Heart left ventricle (tissue), 16 donors: ENCODE measurements at regions not wholly inside any gene's neighbourhood (a gene's known extent, or its start where the extent isn't known, plus 50 kb on each side); places are given as distances from the start of the nearest gene placed in this dataset.
"Not testable (repeated sequence)": the region's sequence is repeated elsewhere in the genome, so short reads cannot be mapped to it uniquely, and the experiment has no call there.

Experiments
- ATAC-seq, 4 donors: fragments of 200-7000 bp; cut with Tn5 transposase; one replicate each; pipeline ENCODE4 v1.9.1; 2020 to 2022; ENCODE audit warnings: moderate library complexity in 4 of 4, mild to moderate bottlenecking in 3 of 4, moderate number of reproducible peaks in 1 of 4
- DNase-seq, 5 donors: peaks; one replicate each; pipeline ENCODE4 v3.0.0-alpha.2; 2020
- H3K27ac ChIP-seq, 12 donors: fragments of 200-600 bp; sonication (generic) in 4 of 12; one replicate each; pipeline versions ENCODE4 v1.5.0 to v1.8.0; 2016 to 2022; ENCODE audit warnings: mild to moderate bottlenecking in 2 of 12
- H3K27me3 ChIP-seq, 9 donors: fragments of 200-600 bp; sonication (generic) in 2 of 9; one replicate each; pipeline versions ENCODE4 v1.5.1 to v1.8.0; 2016 to 2022; ENCODE audit warnings: mild to moderate bottlenecking in 3 of 9
- H3K36me3 ChIP-seq, 9 donors: fragments of 200-600 bp; sonication (generic) in 2 of 9; one replicate each; pipeline versions ENCODE4 v1.5.0 to v1.8.0; 2018 to 2022; ENCODE audit warnings: mild to moderate bottlenecking in 2 of 9
- H3K4me1 ChIP-seq, 12 donors: fragments of 200-600 bp; sonication (generic) in 4 of 12; one replicate each; pipeline versions ENCODE4 v1.5.0 to v1.8.0; 2016 to 2022; ENCODE audit warnings: mild to moderate bottlenecking in 3 of 12
- H3K4me3 ChIP-seq, 12 donors: fragments of 200-600 bp; sonication (generic) in 4 of 12; one replicate each; pipeline versions ENCODE4 v1.5.0 to v1.8.0; 2017 to 2022; ENCODE audit warnings: mild to moderate bottlenecking in 9 of 12, moderate library complexity in 4 of 12
- H3K9me3 ChIP-seq, 12 donors: fragments of 200-600 bp; sonication (generic) in 4 of 12; one replicate each; pipeline versions ENCODE4 v1.5.0 to v1.8.0; 2016 to 2022; ENCODE audit warnings: mild to moderate bottlenecking in 1 of 12
- CTCF ChIP-seq, 12 donors: fragments of 200-600 bp; sonication (generic) in 4 of 12; IDR thresholded peaks; one replicate each; pipeline versions ENCODE4 v1.5.0 to v1.8.0; 2018 to 2022; ENCODE audit warnings: antibody characterized with exemption in 12 of 12, mild to moderate bottlenecking in 5 of 12
- POLR2A ChIP-seq, 2 donors: fragments of 450-650 bp; IDR thresholded peaks; one replicate each; pipeline ENCODE4 v1.6.1; 2017; ENCODE audit warnings: antibody characterized with exemption in 2 of 2, mild to moderate bottlenecking in 2 of 2, moderate library complexity in 2 of 2
- WGBS, 4 donors: extraction: QIAGEN DNeasy Blood & Tissue Kit in 2 of 4; methylation state at CpG; one replicate each; pipeline versions ENCODE4 v1.1.5 to v1.1.7; 2013 to 2018; 5-methylcytosine and 5-hydroxymethylcytosine counted together
- intact Hi-C, 10 donors: fragments of 100-400 bp; cut with DNase I; formaldehyde crosslinking; loops; one replicate each; pipeline versions ENCODE4 v1.11.1 to v1.14.2; 2022
- donor health status: ischemic (EF 13 %, LVEDD 7.1; RV severe dilation, severe dysfunction).
- donor health status: healthy with polysubstance abuse.
- donor health status: DM: no; HTN: yes; CAD: no.
- donor health status: DM: no; HTN: no; CAD: no.
- donor health status: ischemic (EF 25% LVEDD 6.9; RV normal size, moderate dysfunction).
- donor health status: ischemic (EF 25% LVEDD 5.7; RV mildly dilated, moderate dysfunction).
- donor health status: healthy.
- donor health status: DM: yes; HTN: yes; CAD: no.
- donor health status: ischemic (EF 35%, LVEDD 5.7; RV mildly dilated, moderate dysfunction).
- donor health status: nonischemic (EF 11% LVEDD 7.7; RV severe dilation, severe dysfunction).
- donor health status: DM: yes; HTN: yes; CAD: no.
- donor health status: PGD.
- donor health status: ischemic (EF 29% LVEDD 5.4; RV normal size, mild dysfunction).
- donor health status: nonischemic (EF 23%, LVEDD 6.1; RV moderate dilation, normal function).

DNA sequence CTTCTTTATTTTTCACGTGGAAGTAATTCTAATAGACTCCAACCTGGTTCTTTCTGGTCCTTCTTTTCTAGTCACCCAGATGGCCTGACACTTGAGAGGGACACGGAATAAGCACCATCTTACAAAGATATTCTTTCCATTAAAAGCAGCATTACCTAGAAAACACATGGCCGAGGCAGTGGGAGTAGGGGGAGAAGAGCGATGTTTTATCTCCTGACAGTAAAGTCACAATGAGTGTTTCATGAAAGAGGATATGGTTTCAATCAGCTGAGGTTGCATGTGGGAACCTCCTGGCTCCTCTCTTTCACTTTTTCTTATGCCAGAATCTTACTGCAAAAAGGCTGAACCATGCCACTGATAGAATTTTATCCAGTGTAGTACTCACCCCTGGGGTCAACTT is 288.8 kb upstream of the SPAG17 start:
- WGBS, 4 donors, result 54 to 63% (median 55%) methylated on average over 4 of the region's 4 CpGs
- ATAC-seq (no peak), DNase-seq (no peak)
- intact Hi-C loops, result no loop called here
- Histone ChIP-seq H3K4me3 (no peak overlapping the region), H3K36me3 (no peaks in the 10 kb centered on the region), H3K27ac (no peak overlapping the region), H3K4me1 (no peaks in the 10 kb centered on the region), H3K27me3 (no peaks in the 10 kb centered on the region), H3K9me3 (peaks cover 0 to 2% (median 0%) of the 10 kb centered on the region in 12 donors)
- no peak for TF ChIP-seq CTCF (IDR thresholded peaks at IDR 0.05)
- TF ChIP-seq POLR2A (IDR thresholded peaks at IDR 0.05), result no peak

DNA sequence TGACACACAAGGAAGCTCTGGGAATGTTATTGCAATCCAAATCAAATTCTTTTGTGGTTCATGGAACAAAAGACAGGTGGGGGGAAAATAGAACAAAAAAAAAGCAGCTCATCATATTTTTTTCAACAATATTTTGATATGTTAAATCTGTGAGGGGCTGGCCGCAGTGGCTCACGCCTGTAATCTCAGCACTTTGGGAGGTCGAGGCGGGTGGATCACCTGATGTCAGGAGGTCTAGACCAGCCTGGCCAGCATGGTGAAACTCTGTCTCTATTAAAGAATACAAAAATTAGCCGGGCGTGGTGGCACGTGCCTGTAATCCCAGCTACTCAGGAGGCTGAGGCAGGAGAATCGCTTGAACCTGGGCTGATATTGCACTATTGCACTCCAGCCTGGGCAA is 279.4 kb upstream of the SPAG17 start:
- H3K27me3 ChIP-seq, H3K27ac ChIP-seq, H3K4me1 ChIP-seq, H3K4me3 ChIP-seq, ATAC-seq, H3K36me3 ChIP-seq, DNase-seq, intact Hi-C loops: not testable (repeated sequence)
- 83 to 88% (median 86%) methylated on average over 8 of the region's 8 CpGs for WGBS, 4 donors
- H3K9me3 ChIP-seq, result peaks cover 0 to 41% (median 18%) of the 10 kb centered on the region in 12 donors

GRCh38 chr1:118461154-118461553 is 276.1 kb upstream of the SPAG17 start:
- Histone ChIP-seq H3K4me3 (no peak overlapping the region), H3K9me3 (peaks cover 0 to 49% (median 21%) of the 10 kb centered on the region in 12 donors), H3K36me3 (no peaks in the 10 kb centered on the region), H3K27me3 (no peaks in the 10 kb centered on the region), H3K27ac (no peak overlapping the region), H3K4me1 (no peaks in the 10 kb centered on the region)
- ATAC-seq (no peak), DNase-seq (no peak)
- intact Hi-C loops, result loop anchor here in 1 of 10 donors (2.0 kb wide), 1 partner anchor 20 kb away; no protein-coding TSS in a partner anchor
- TF ChIP-seq POLR2A (IDR thresholded peaks at IDR 0.05) (no peak), CTCF (IDR thresholded peaks at IDR 0.05) (peak in 1 of 12 donors; percentile 15)

DNA sequence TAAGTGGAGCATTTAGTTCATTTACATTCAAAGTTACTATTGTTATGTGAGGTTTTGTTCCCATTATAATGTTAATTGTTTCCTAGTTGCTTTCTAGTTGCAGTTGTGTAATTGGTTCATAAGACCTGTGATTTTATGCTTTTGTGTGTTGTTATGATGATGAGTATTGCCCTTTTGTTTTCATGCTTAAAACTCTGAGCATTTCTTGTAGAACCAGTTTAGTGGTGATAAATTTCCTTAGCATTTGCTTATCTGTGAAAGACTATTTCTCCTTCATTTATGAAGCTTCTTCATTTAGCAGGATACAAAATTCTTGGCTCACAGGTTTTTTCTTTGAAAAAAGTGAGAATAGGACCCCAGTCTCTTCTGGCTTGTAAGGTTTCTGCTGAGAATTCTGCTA is 274.8 kb upstream of the SPAG17 start:
- Histone ChIP-seq H3K36me3 (no peaks in the 10 kb centered on the region), H3K27me3 (no peaks in the 10 kb centered on the region), H3K4me3 (no peak overlapping the region), H3K4me1 (no peaks in the 10 kb centered on the region), H3K9me3 (peaks cover 0 to 51% (median 20%) of the 10 kb centered on the region in 12 donors), H3K27ac (no peak overlapping the region)
- intact Hi-C loops, result loop anchor here in 1 of 10 donors (2.0 kb wide), 1 partner anchor 21 kb away; no protein-coding TSS in a partner anchor
- no peak for ATAC-seq
- TF ChIP-seq CTCF (IDR thresholded peaks at IDR 0.05) (no peak), POLR2A (IDR thresholded peaks at IDR 0.05) (no peak)
- no peak for DNase-seq

DNA sequence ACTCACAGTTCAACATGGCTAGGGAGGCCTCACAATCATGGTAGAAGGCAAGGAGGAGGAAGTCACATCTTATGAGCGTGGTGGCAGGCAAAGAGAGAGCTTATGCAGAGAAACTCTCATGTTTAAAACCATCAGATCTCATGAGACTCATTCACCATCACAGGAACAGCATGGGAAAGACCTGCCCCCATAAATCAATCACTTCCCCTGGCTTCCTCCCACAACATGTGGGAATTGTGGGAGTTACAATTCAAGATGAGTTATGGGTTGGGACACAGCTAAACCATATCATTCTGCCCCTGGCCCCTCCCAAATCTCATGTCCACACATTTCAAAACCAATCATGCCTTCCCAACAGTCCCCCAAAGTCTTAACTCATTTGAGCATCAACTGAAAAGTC is 268.8 kb upstream of the SPAG17 start:
- H3K9me3 ChIP-seq, result peaks cover 0 to 21% (median 1%) of the 10 kb centered on the region in 12 donors
- intact Hi-C loops, H3K4me1 ChIP-seq, H3K36me3 ChIP-seq, H3K4me3 ChIP-seq, DNase-seq, ATAC-seq, H3K27ac ChIP-seq, H3K27me3 ChIP-seq: not testable (repeated sequence)
- whole genome bisulfite sequencing, 4 donors, result 63 to 82% (median 74%) methylated on average over 1 of the region's 1 CpG
